Right lobe of liver (tissue), 4 donors: ENCODE measurements at regions not wholly inside any gene's neighbourhood (a gene's known extent, or its start where the extent isn't known, plus 50 kb on each side); places are given as distances from the start of the nearest gene placed in this dataset.
"Not testable (repeated sequence)": the region's sequence is repeated elsewhere in the genome, so short reads cannot be mapped to it uniquely, and the experiment has no call there.

Source experiments
- CTCF ChIP-seq, 4 donors: fragments of 200-600 bp in 3 of 4; fragments of 450-650 bp in 1 of 4; IDR thresholded peaks; one replicate each; pipeline versions ENCODE4 v1.5.1 to v1.8.0; 2016 to 2022; ENCODE audit warnings: antibody characterized with exemption in 4 of 4, mild to moderate bottlenecking in 2 of 4
- POLR2A ChIP-seq: fragments of 450-650 bp; IDR thresholded peaks from one replicate; pipeline ENCODE4 v1.6.1; 2017; ENCODE audit warnings: antibody characterized with exemption, mild to moderate bottlenecking
- donor health status: DM: no; HTN: no; CAD: no.
- donor health status: DM: no; HTN: no; CAD: no.
- donor health status: DM: no; HTN: yes; CAD: no.

- not testable (repeated sequence) for TF ChIP-seq CTCF (IDR thresholded peaks at IDR 0.05); POLR2A
These were observed 4380.8 kb upstream of the TPTE start for GRCh38 chr21:6140467-6141137.
